HFFc6 (cell line): ENCODE measurements at regions not wholly inside any gene's neighbourhood (a gene's known extent, or its start where the extent isn't known, plus 50 kb on each side); places are given as distances from the start of the nearest gene placed in this dataset.

Experiments
- DNase-seq: peaks from one replicate; pipeline ENCODE4 v3.0.0-alpha.2; 2018
- H3K27ac Mint-ChIP-seq: 2 replicates; pipeline ENCODE4 v1.8.0; 2020; ENCODE audit warnings: mild to moderate bottlenecking, mixed read lengths
- H3K27me3 Mint-ChIP-seq: 2 replicates; pipeline ENCODE4 v1.8.0; 2021; ENCODE audit warnings: mild to moderate bottlenecking, moderate library complexity, mixed read lengths; ENCODE audit not compliant: insufficient read depth
- H3K36me3 Mint-ChIP-seq: 2 replicates; pipeline ENCODE4 v1.8.0; 2021; ENCODE audit warnings: low read depth, mixed read lengths
- H3K4me1 Mint-ChIP-seq: 2 replicates; pipeline ENCODE4 v1.8.0; 2020; ENCODE audit warnings: low read depth, mixed read lengths
- H3K4me3 Mint-ChIP-seq: 2 replicates; pipeline ENCODE4 v1.8.0; 2020; ENCODE audit warnings: mild to moderate bottlenecking, moderate library complexity, mixed read lengths
- H3K9me3 Mint-ChIP-seq: 2 replicates; pipeline ENCODE4 v1.8.0; 2020; ENCODE audit warnings: mild to moderate bottlenecking, mixed read lengths
- CTCF ChIP-seq: fragments of 200-600 bp; sonication (generic); IDR thresholded peaks from 2 replicates; pipeline ENCODE4 v1.5.0; 2021; ENCODE audit warnings: antibody characterized with exemption, mild to moderate bottlenecking

GRCh38 chr17:72350073-72350472, 229.3 kb downstream of the SOX9 start:
- Mint-ChIP-seq H3K36me3 (0 out of 2 replicates have a peak, but pooled peaks cover 7% of the 10 kb centered on the region), H3K4me3 (no peak overlapping the region), H3K27me3 (peaks cover 2% of the 10 kb centered on the region), H3K27ac (no peak overlapping the region), H3K9me3 (peaks cover 4% of the 10 kb centered on the region; the same call in 1 of the 2 replicates), H3K4me1 (peaks cover 3% of the 10 kb centered on the region; the same call in 1 of the 2 replicates)
- no peak for DNase-seq
- no peak for TF ChIP-seq CTCF

GRCh38 chr17:72351365-72351764, 230.5 kb downstream of the SOX9 start:
- Mint-ChIP-seq H3K27ac (no peak overlapping the region), H3K36me3 (peaks cover 14% of the 10 kb centered on the region; the same call in 1 of the 2 replicates), H3K4me1 (no peaks in the 10 kb centered on the region), H3K27me3 (peaks cover 2% of the 10 kb centered on the region), H3K9me3 (peaks cover 4% of the 10 kb centered on the region; the same call in 1 of the 2 replicates), H3K4me3 (no peak overlapping the region)
- no peak for TF ChIP-seq CTCF
- DNase-seq = no peak

- no peak overlapping the region for H3K4me3 Mint-ChIP-seq
- H3K27me3 Mint-ChIP-seq = peaks cover 2% of the 10 kb centered on the region
- H3K27ac Mint-ChIP-seq = no peak overlapping the region
- H3K9me3 Mint-ChIP-seq = peaks cover 4% of the 10 kb centered on the region; the same call in 1 of the 2 replicates
- H3K4me1 Mint-ChIP-seq = no peaks in the 10 kb centered on the region
- no peak for DNase-seq
- H3K36me3 Mint-ChIP-seq = peaks cover 14% of the 10 kb centered on the region
- no peak for TF ChIP-seq CTCF
These were observed 231.1 kb downstream of the SOX9 start for GRCh38 chr17:72351884-72352346.

- Mint-ChIP-seq H3K27ac (no peak overlapping the region), H3K4me3 (no peak overlapping the region), H3K4me1 (peaks cover 6% of the 10 kb centered on the region), H3K9me3 (peaks cover 14% of the 10 kb centered on the region), H3K36me3 (peaks cover 29% of the 10 kb centered on the region), H3K27me3 (no peaks in the 10 kb centered on the region; the same call in none of the 2 replicates)
- DNase-seq = no peak
- no peak for TF ChIP-seq CTCF
These were observed 232.7 kb downstream of the SOX9 start for GRCh38 chr17:72353502-72353901.

GRCh38 chr17:72354071-72354470, 233.3 kb downstream of the SOX9 start:
- H3K27ac Mint-ChIP-seq = no peak overlapping the region
- no peak for TF ChIP-seq CTCF
- H3K4me3 Mint-ChIP-seq = no peak overlapping the region
- H3K4me1 Mint-ChIP-seq = peaks cover 12% of the 10 kb centered on the region
- H3K36me3 Mint-ChIP-seq = peaks cover 29% of the 10 kb centered on the region
- no peak for DNase-seq
- H3K27me3 Mint-ChIP-seq = no peaks in the 10 kb centered on the region; the same call in none of the 2 replicates
- H3K9me3 Mint-ChIP-seq = peaks cover 14% of the 10 kb centered on the region
